ENCODE measurements at regions not wholly inside any gene's neighbourhood (a gene's known extent, or its start where the extent isn't known, plus 50 kb on each side); places are given as distances from the start of the nearest gene placed in this dataset.

- DNase-seq, result no peak
- Histone ChIP-seq H3K9ac (no peak overlapping the region), H4K20me1 (ENCODE audit: insufficient read depth) (no peaks in the 10 kb centered on the region), H3K4me3 (ENCODE audit: low read depth in 2 of 2, low read length in 1 of 2) (no peak overlapping the region), H3K4me2 (no peak overlapping the region), H3K36me3 (replicated peaks in 1 of 2; ENCODE audit: control insufficient read depth in 1 of 2, insufficient read depth in 2 of 2, low read length in 1 of 2) (no peaks in the 10 kb centered on the region), H3K9me3 (no peaks in the 10 kb centered on the region), H3K27ac (ENCODE audit: low read depth in 2 of 2, low read length in 1 of 2) (no peak overlapping the region), H3K79me2 (ENCODE audit: insufficient read depth) (no peaks in the 10 kb centered on the region), H3K27me3 (ENCODE audit: insufficient read depth) (no peaks in the 10 kb centered on the region), H3F3A (replicated peaks; ENCODE audit: insufficient read depth) (peaks cover 8% of the 10 kb centered on the region), H3K4me1 (ENCODE audit: control insufficient read depth in 1 of 2, insufficient read depth in 2 of 2, low read depth in 1 of 2, low read length in 1 of 2) (peaks cover 0 to 9% of the 10 kb centered on the region in 2 experiments; a peak in 1 of 4 replicates), H3K9me2 (no peaks in the 10 kb centered on the region), H2AFZ (ENCODE audit: low read depth) (no peak overlapping the region)
- CTCF ChIA-PET, result no interaction called here
- no peak for TF ChIP-seq ELF1 (IDR thresholded peaks at IDR 0.05)
- TF ChIP-seq JUND (IDR thresholded peaks at IDR 0.05), result no peak
- TF ChIP-seq POLR2AphosphoS5 (IDR thresholded peaks at IDR 0.05; ENCODE audit: low read depth, low read length), result no peak
- TF ChIP-seq YY1 (IDR thresholded peaks at IDR 0.05; ENCODE audit: low read depth), result no peak
- TF ChIP-seq, protein P1, sequence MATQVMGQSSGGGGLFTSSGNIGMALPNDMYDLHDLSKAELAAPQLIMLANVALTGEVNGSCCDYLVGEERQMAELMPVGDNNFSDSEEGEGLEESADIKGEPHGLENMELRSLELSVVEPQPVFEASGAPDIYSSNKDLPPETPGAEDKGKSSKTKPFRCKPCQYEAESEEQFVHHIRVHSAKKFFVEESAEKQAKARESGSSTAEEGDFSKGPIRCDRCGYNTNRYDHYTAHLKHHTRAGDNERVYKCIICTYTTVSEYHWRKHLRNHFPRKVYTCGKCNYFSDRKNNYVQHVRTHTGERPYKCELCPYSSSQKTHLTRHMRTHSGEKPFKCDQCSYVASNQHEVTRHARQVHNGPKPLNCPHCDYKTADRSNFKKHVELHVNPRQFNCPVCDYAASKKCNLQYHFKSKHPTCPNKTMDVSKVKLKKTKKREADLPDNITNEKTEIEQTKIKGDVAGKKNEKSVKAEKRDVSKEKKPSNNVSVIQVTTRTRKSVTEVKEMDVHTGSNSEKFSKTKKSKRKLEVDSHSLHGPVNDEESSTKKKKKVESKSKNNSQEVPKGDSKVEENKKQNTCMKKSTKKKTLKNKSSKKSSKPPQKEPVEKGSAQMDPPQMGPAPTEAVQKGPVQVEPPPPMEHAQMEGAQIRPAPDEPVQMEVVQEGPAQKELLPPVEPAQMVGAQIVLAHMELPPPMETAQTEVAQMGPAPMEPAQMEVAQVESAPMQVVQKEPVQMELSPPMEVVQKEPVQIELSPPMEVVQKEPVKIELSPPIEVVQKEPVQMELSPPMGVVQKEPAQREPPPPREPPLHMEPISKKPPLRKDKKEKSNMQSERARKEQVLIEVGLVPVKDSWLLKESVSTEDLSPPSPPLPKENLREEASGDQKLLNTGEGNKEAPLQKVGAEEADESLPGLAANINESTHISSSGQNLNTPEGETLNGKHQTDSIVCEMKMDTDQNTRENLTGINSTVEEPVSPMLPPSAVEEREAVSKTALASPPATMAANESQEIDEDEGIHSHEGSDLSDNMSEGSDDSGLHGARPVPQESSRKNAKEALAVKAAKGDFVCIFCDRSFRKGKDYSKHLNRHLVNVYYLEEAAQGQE (IDR thresholded peaks at IDR 0.05; ENCODE audit: low read depth, low read length), result no peak
- 74% methylated on average over 5 of the region's 5 CpGs for WGBS (ENCODE audit: low lambda C conversion rate)
- POLR2A ChIA-PET, result no interaction called here
Measured at GRCh38 chr12:88955531-88955930, 375.3 kb upstream of the KITLG start.

DNA sequence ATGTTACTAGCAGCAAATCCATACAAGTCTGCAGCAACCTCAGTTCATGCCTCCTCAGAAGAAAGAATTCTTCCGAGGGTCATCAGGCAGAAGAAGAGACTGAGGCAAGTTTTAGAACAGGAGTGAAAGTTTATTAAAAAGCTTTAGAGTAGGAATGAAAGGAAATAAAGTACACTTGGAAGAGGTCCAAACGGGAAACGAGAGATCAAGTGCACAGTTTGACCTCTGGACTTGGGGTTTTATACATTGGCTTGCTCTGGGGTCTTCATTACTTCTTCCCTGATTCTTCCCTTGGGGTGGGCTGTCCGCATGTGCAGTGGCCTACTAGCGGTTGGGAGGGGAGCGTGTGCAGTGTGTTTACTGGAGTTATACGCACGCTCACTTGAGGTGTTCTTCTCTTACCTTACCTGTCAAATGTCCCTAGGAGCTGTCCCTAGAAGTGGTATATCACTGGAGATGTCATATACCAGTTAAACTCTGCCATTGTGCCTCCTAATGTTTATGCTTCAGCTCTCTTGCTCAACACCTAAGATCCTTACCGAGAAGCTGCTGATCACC, 372.8 kb upstream of the KITLG start:
- CTCF ChIA-PET, result no interaction called here
- Histone ChIP-seq H3K36me3 (replicated peaks in 1 of 2; ENCODE audit: control insufficient read depth in 1 of 2, insufficient read depth in 2 of 2, low read length in 1 of 2) (no peaks in the 10 kb centered on the region), H2AFZ (ENCODE audit: low read depth) (no peak overlapping the region), H3K4me2 (no peak overlapping the region), H3K9ac (no peak overlapping the region), H3K4me3 (ENCODE audit: low read depth in 2 of 2, low read length in 1 of 2) (no peak overlapping the region), H3K4me1 (ENCODE audit: control insufficient read depth in 1 of 2, insufficient read depth in 2 of 2, low read depth in 1 of 2, low read length in 1 of 2) (peaks cover 0 to 9% of the 10 kb centered on the region in 2 experiments; a peak in 1 of 4 replicates), H3K9me3 (no peaks in the 10 kb centered on the region), H3K9me2 (no peaks in the 10 kb centered on the region), H3K79me2 (ENCODE audit: insufficient read depth) (no peaks in the 10 kb centered on the region), H3K27me3 (ENCODE audit: insufficient read depth) (no peaks in the 10 kb centered on the region), H4K20me1 (ENCODE audit: insufficient read depth) (no peaks in the 10 kb centered on the region), H3K27ac (ENCODE audit: low read depth in 2 of 2, low read length in 1 of 2) (no peak overlapping the region), H3F3A (replicated peaks; ENCODE audit: insufficient read depth) (peaks cover 4% of the 10 kb centered on the region)
- DNase-seq, result no peak
- 92% methylated on average over 9 of the region's 9 CpGs for WGBS (ENCODE audit: low lambda C conversion rate)
- TF ChIP-seq, protein P2, sequence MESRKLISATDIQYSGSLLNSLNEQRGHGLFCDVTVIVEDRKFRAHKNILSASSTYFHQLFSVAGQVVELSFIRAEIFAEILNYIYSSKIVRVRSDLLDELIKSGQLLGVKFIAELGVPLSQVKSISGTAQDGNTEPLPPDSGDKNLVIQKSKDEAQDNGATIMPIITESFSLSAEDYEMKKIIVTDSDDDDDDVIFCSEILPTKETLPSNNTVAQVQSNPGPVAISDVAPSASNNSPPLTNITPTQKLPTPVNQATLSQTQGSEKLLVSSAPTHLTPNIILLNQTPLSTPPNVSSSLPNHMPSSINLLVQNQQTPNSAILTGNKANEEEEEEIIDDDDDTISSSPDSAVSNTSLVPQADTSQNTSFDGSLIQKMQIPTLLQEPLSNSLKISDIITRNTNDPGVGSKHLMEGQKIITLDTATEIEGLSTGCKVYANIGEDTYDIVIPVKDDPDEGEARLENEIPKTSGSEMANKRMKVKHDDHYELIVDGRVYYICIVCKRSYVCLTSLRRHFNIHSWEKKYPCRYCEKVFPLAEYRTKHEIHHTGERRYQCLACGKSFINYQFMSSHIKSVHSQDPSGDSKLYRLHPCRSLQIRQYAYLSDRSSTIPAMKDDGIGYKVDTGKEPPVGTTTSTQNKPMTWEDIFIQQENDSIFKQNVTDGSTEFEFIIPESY (IDR thresholded peaks at IDR 0.05; ENCODE audit: borderline replicate concordance, low read depth), result no peak
- TF ChIP-seq, protein P3, sequence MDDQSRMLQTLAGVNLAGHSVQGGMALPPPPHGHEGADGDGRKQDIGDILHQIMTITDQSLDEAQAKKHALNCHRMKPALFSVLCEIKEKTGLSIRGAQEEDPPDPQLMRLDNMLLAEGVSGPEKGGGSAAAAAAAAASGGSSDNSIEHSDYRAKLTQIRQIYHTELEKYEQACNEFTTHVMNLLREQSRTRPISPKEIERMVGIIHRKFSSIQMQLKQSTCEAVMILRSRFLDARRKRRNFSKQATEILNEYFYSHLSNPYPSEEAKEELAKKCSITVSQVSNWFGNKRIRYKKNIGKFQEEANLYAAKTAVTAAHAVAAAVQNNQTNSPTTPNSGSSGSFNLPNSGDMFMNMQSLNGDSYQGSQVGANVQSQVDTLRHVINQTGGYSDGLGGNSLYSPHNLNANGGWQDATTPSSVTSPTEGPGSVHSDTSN (IDR thresholded peaks at IDR 0.05), result no peak
- no peak for TF ChIP-seq TCF12 (IDR thresholded peaks at IDR 0.05)
- TF ChIP-seq RFX5 (IDR thresholded peaks at IDR 0.05; ENCODE audit: low read length), result no peak
- no peak for TF ChIP-seq NRF1 (IDR thresholded peaks at IDR 0.05; ENCODE audit: low read depth, low read length)
- no peak for TF ChIP-seq EZH2phosphoT487 (IDR thresholded peaks at IDR 0.05; ENCODE audit: borderline replicate concordance, low read depth)
- TF ChIP-seq CTCF (IDR thresholded peaks at IDR 0.05), result no peak
- POLR2A ChIA-PET, result no interaction called here
